ENCODE measurements at regions not wholly inside any gene's neighbourhood (a gene's known extent, or its start where the extent isn't known, plus 50 kb on each side); places are given as distances from the start of the nearest gene placed in this dataset.

- TF ChIP-seq EZH2 (IDR thresholded peaks at IDR 0.05; ENCODE audit: borderline replicate concordance, low read depth, low read length, poor library complexity, severe bottlenecking) (no peak), CTCF (conservative IDR thresholded peaks at IDR 0.05; ENCODE audit: low read depth, low read length) (no peak)
- H3K4me3 ChIP-seq (ENCODE audit: low read depth, low read length, poor library complexity, severe bottlenecking), result no peak overlapping the region
- intact Hi-C loops (cut with micrococcal nuclease; ENCODE audit: unreplicated experiment), result no loop called here
- ChIA-PET POLR2A (ENCODE audit: low non-redundant PET) (no interaction called here), CTCF (no interaction called here)
- DNase-seq (ENCODE audit: low spot score), result no peak
- H3K27ac ChIP-seq (ENCODE audit: low read depth, low read length, poor library complexity, severe bottlenecking), result no peak overlapping the region
- no peaks in the 10 kb centered on the region for H3K9me3 ChIP-seq (ENCODE audit: low read depth, low read length, poor library complexity, severe bottlenecking)
- H3K4me1 ChIP-seq (ENCODE audit: insufficient read depth, low read length, poor library complexity, severe bottlenecking), result peaks cover 3% of the 10 kb centered on the region
- no TSS peak for BruUV-seq (replicated peaks)
- H3K36me3 ChIP-seq (ENCODE audit: insufficient read depth, low read length, poor library complexity, severe bottlenecking), result no peaks in the 10 kb centered on the region
- H3K27me3 ChIP-seq (replicated peaks; ENCODE audit: insufficient read depth, low read depth, low read length, poor library complexity), result no peaks in the 10 kb centered on the region
Observed at GRCh38 chr5:39721394-39721793, 296.6 kb upstream of the DAB2 start.

GRCh38 chr5:39720136-39720535 lies 295.4 kb upstream of the DAB2 start:
- H3K9me3 ChIP-seq (ENCODE audit: low read depth, low read length, poor library complexity, severe bottlenecking), result no peaks in the 10 kb centered on the region
- DNase-seq (ENCODE audit: low spot score), result no peak
- BruUV-seq (replicated peaks), result no TSS peak

GRCh38 chr5:39717176-39717897 lies 292.6 kb upstream of the DAB2 start:
- intact Hi-C loops (cut with micrococcal nuclease; ENCODE audit: unreplicated experiment), result loop anchor here (2.0 to 10.0 kb wide), 2 partner anchors 1017 to 1157 kb away; no protein-coding TSS in a partner anchor
- TF ChIP-seq CTCF (conservative IDR thresholded peaks at IDR 0.05; ENCODE audit: low read depth, low read length) (no peak), EZH2 (IDR thresholded peaks at IDR 0.05; ENCODE audit: borderline replicate concordance, low read depth, low read length, poor library complexity, severe bottlenecking) (no peak)
- Histone ChIP-seq H3K27ac (ENCODE audit: low read depth, low read length, poor library complexity, severe bottlenecking) (no peak overlapping the region), H3K9me3 (ENCODE audit: low read depth, low read length, poor library complexity, severe bottlenecking) (no peaks in the 10 kb centered on the region), H3K27me3 (replicated peaks; ENCODE audit: insufficient read depth, low read depth, low read length, poor library complexity) (no peaks in the 10 kb centered on the region), H3K36me3 (ENCODE audit: insufficient read depth, low read length, poor library complexity, severe bottlenecking) (no peaks in the 10 kb centered on the region), H3K4me1 (ENCODE audit: insufficient read depth, low read length, poor library complexity, severe bottlenecking) (peaks cover 3% of the 10 kb centered on the region), H3K4me3 (ENCODE audit: low read depth, low read length, poor library complexity, severe bottlenecking) (no peak overlapping the region)
- DNase-seq (ENCODE audit: low spot score), result no peak
- ChIA-PET POLR2A (ENCODE audit: low non-redundant PET) (no interaction called here), CTCF (no interaction called here)
- no TSS peak for BruUV-seq (replicated peaks)

More at GRCh38 chr5:39720136-39720535, 295.4 kb upstream of the DAB2 start:
- Histone ChIP-seq H3K36me3 (ENCODE audit: insufficient read depth, low read length, poor library complexity, severe bottlenecking) (no peaks in the 10 kb centered on the region), H3K27me3 (replicated peaks; ENCODE audit: insufficient read depth, low read depth, low read length, poor library complexity) (no peaks in the 10 kb centered on the region), H3K4me3 (ENCODE audit: low read depth, low read length, poor library complexity, severe bottlenecking) (no peak overlapping the region), H3K27ac (ENCODE audit: low read depth, low read length, poor library complexity, severe bottlenecking) (no peak overlapping the region), H3K4me1 (ENCODE audit: insufficient read depth, low read length, poor library complexity, severe bottlenecking) (peaks cover 3% of the 10 kb centered on the region)
- ChIA-PET CTCF (no interaction called here), POLR2A (ENCODE audit: low non-redundant PET) (no interaction called here)
- no peak for TF ChIP-seq CTCF (conservative IDR thresholded peaks at IDR 0.05; ENCODE audit: low read depth, low read length)
- no peak for TF ChIP-seq EZH2 (IDR thresholded peaks at IDR 0.05; ENCODE audit: borderline replicate concordance, low read depth, low read length, poor library complexity, severe bottlenecking)
- intact Hi-C loops (cut with micrococcal nuclease; ENCODE audit: unreplicated experiment), result no loop called here

Measured in A673 (cell line).